ENCODE measurements at regions not wholly inside any gene's neighbourhood (a gene's known extent, or its start where the extent isn't known, plus 50 kb on each side); places are given as distances from the start of the nearest gene placed in this dataset.

DNA sequence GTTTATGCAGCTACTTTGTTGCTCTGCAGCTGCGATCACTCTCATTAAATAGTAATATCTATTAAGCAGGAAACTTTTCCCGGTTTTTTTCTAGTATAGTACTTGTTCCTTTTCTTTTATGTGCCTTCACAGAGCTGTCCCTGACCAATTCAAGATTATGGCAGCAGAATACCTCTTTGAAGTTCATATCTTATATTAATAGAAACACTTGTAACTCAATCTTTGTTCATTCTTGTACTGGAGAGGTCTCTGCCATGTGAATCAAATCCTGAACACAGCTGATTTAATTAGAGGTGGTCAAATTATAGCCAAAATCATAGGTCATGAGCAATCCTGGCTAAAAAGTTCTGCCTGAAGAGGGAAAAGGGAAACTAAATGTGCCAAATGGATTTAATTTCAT, 399.0 kb upstream of the ARHGEF26 start:
- DNase-seq (no peak), ATAC-seq (ENCODE audit: insufficient read depth, low read depth) (no peak)
- no peaks in the 10 kb centered on the region for H3K4me1 ChIP-seq (ENCODE audit: insufficient read depth, low read length)
- no peak overlapping the region for H3K9ac ChIP-seq (ENCODE audit: low read depth, low read length)
- no peak overlapping the region for H2AFZ ChIP-seq (ENCODE audit: low read depth, low read length)
- no peak overlapping the region for H3K4me3 ChIP-seq (ENCODE audit: low read depth in 1 of 2, low read length in 2 of 2)
- no peaks in the 10 kb centered on the region for H3K36me3 ChIP-seq (ENCODE audit: insufficient read depth, low read length)
- no peaks in the 10 kb centered on the region for H3K9me3 ChIP-seq (ENCODE audit: insufficient read depth, low read length, severe bottlenecking)
- H3K4me2 ChIP-seq (ENCODE audit: insufficient read depth, low read length), result no peak overlapping the region
- no peaks in the 10 kb centered on the region for H3K79me2 ChIP-seq (ENCODE audit: insufficient read depth, low read length)
- H3K27me3 ChIP-seq (ENCODE audit: insufficient read depth, low read length, poor library complexity), result no peaks in the 10 kb centered on the region
- no peaks in the 10 kb centered on the region for H4K20me1 ChIP-seq (ENCODE audit: insufficient read depth, low read length)
- TF ChIP-seq CTCF (IDR thresholded peaks at IDR 0.05; ENCODE audit: borderline replicate concordance, extremely low read depth, low read length, poor library complexity, severe bottlenecking) (no peak), EZH2 (IDR thresholded peaks at IDR 0.05; ENCODE audit: borderline replicate concordance, low read depth, low read length, severe bottlenecking) (no peak)
- no peak overlapping the region for H3K27ac ChIP-seq (ENCODE audit: low read length)

- Histone ChIP-seq H3K4me1 (ENCODE audit: insufficient read depth, low read length) (no peaks in the 10 kb centered on the region), H3K4me2 (ENCODE audit: insufficient read depth, low read length) (no peak overlapping the region), H3K27me3 (ENCODE audit: insufficient read depth, low read length, poor library complexity) (no peaks in the 10 kb centered on the region), H2AFZ (ENCODE audit: low read depth, low read length) (no peak overlapping the region), H3K36me3 (ENCODE audit: insufficient read depth, low read length) (no peaks in the 10 kb centered on the region), H3K9ac (ENCODE audit: low read depth, low read length) (no peak overlapping the region), H4K20me1 (ENCODE audit: insufficient read depth, low read length) (no peaks in the 10 kb centered on the region), H3K27ac (ENCODE audit: low read length) (no peak overlapping the region), H3K4me3 (ENCODE audit: low read depth in 1 of 2, low read length in 2 of 2) (no peak overlapping the region), H3K9me3 (ENCODE audit: insufficient read depth, low read length, severe bottlenecking) (no peaks in the 10 kb centered on the region), H3K79me2 (ENCODE audit: insufficient read depth, low read length) (no peaks in the 10 kb centered on the region)
- ATAC-seq (ENCODE audit: insufficient read depth, low read depth), result no peak
- no peak for DNase-seq
- TF ChIP-seq CTCF (IDR thresholded peaks at IDR 0.05; ENCODE audit: borderline replicate concordance, extremely low read depth, low read length, poor library complexity, severe bottlenecking), result no peak
- no peak for TF ChIP-seq EZH2 (IDR thresholded peaks at IDR 0.05; ENCODE audit: borderline replicate concordance, low read depth, low read length, severe bottlenecking)
Observed at GRCh38 chr3:153731071-153731470, 390.1 kb upstream of the ARHGEF26 start.

GRCh38 chr3:153734777-153735551, 386.2 kb upstream of the ARHGEF26 start:
- H4K20me1 ChIP-seq (ENCODE audit: insufficient read depth, low read length), result no peaks in the 10 kb centered on the region
- H2AFZ ChIP-seq (ENCODE audit: low read depth, low read length), result no peak overlapping the region
- no peak overlapping the region for H3K4me3 ChIP-seq (ENCODE audit: low read depth in 1 of 2, low read length in 2 of 2)
- H3K9ac ChIP-seq (ENCODE audit: low read depth, low read length), result no peak overlapping the region
- H3K27ac ChIP-seq (ENCODE audit: low read length), result no peak overlapping the region
- TF ChIP-seq CTCF (IDR thresholded peaks at IDR 0.05; ENCODE audit: borderline replicate concordance, extremely low read depth, low read length, poor library complexity, severe bottlenecking), result no peak
- TF ChIP-seq EZH2 (IDR thresholded peaks at IDR 0.05; ENCODE audit: borderline replicate concordance, low read depth, low read length, severe bottlenecking), result no peak
- ATAC-seq (ENCODE audit: insufficient read depth, low read depth) (no peak), DNase-seq (no peak)
- no peak overlapping the region for H3K4me2 ChIP-seq (ENCODE audit: insufficient read depth, low read length)
- H3K27me3 ChIP-seq (ENCODE audit: insufficient read depth, low read length, poor library complexity), result no peaks in the 10 kb centered on the region
- H3K4me1 ChIP-seq (ENCODE audit: insufficient read depth, low read length), result no peaks in the 10 kb centered on the region
- no peaks in the 10 kb centered on the region for H3K36me3 ChIP-seq (ENCODE audit: insufficient read depth, low read length)
- H3K79me2 ChIP-seq (ENCODE audit: insufficient read depth, low read length), result no peaks in the 10 kb centered on the region
- no peaks in the 10 kb centered on the region for H3K9me3 ChIP-seq (ENCODE audit: insufficient read depth, low read length, severe bottlenecking)
